Skin epidermis (tissue), 12 donors: ENCODE measurements at regions not wholly inside any gene's neighbourhood (a gene's known extent, or its start where the extent isn't known, plus 50 kb on each side); places are given as distances from the start of the nearest gene placed in this dataset.

Source experiments
- H3K27ac ChIP-seq, 21 experiments: fragments of 200-600 bp; sonication (generic) in 11 of 21; one replicate each; pipeline ENCODE4 v1.5.0; 2020; ENCODE audit warnings: mild to moderate bottlenecking in 3 of 21, inconsistent platforms in 2 of 21, moderate library complexity in 2 of 21
- H3K4me3 ChIP-seq, 7 experiments: fragments of 200-600 bp; sonication (generic) in 2 of 7; one replicate each; pipeline ENCODE4 v1.5.0; 2020; ENCODE audit warnings: inconsistent platforms in 2 of 7, mild to moderate bottlenecking in 2 of 7, moderate library complexity in 1 of 7

DNA sequence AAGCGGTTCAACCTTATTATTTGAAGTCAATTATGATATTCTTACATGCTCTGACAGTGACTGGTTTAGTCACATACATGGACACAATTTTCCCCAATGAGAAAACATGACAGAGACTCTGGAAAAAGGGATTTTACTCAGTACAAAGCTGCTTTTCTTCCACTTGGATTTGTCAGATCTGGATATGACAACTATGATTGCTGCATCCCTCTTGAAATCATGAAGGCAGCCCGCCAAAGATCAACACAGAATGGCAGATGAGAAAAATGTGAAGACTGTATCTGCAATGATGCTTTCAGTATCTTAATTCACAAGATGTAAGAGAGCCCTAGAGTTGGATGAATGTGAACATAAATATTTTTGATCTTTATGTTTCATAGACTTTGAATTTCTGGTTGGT is 439.6 kb downstream of the CDH8 start:
- Histone ChIP-seq H3K4me3 (no peak overlapping the region), H3K27ac (no peak overlapping the region)

DNA sequence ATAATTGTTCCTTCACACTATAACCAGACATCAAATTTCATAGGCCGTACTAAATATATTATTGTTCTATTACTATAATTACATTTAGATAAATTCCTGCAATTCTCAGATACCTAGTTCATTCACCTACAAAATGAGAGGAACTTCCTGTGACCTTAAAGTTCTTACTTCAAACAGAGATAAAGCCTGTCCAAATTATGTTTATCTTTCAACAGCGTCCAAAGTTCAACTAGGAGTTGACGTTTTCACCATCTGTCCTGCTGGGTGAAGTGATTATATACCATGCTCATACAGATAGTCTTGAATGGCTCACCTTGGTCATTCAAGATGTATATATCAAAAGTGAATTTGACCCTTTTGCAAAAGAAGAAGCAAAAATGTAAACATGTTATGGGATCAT is 440.6 kb downstream of the CDH8 start:
- no peak overlapping the region for H3K27ac ChIP-seq
- no peak overlapping the region for H3K4me3 ChIP-seq

DNA sequence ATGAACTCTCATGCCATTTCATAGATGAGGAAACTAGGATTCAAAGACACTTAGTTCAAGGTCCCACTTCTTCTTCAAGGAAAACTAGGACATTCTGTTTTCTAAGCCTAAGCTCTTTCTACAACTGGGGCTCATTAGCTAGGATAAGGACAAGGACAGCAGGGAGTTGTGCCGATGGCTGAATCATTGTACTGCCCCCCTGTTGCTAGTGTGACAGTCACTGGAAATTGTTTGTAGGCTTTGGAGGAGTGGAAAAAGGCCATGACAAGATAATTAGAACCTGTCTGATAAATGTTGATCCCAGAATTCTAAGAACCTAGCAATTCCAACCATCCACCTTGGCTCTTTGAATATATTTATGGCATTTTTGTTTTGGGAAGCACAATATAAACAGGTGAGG is 445.7 kb downstream of the CDH8 start:
- Histone ChIP-seq H3K27ac (no peak overlapping the region), H3K4me3 (no peak overlapping the region)

DNA sequence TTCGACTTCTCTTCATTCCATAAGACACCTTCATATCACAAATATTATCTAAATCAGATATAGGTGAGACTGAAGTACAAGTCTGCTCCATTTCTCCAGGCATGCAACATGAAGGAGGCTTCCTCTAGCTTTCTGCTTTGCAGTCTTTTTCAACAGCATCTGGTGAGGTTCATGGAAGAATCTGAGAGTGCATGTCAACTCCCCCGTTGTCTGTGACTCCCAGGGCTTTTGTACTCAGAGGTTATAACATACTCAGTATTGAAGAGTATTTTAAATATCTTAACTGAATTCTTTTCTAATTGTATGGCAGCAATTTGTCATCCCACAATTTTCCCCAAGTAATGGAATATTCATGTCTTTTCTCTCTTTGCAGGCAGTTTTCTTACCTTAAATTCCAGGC is 448.7 kb downstream of the CDH8 start:
- no peak overlapping the region for H3K27ac ChIP-seq

DNA sequence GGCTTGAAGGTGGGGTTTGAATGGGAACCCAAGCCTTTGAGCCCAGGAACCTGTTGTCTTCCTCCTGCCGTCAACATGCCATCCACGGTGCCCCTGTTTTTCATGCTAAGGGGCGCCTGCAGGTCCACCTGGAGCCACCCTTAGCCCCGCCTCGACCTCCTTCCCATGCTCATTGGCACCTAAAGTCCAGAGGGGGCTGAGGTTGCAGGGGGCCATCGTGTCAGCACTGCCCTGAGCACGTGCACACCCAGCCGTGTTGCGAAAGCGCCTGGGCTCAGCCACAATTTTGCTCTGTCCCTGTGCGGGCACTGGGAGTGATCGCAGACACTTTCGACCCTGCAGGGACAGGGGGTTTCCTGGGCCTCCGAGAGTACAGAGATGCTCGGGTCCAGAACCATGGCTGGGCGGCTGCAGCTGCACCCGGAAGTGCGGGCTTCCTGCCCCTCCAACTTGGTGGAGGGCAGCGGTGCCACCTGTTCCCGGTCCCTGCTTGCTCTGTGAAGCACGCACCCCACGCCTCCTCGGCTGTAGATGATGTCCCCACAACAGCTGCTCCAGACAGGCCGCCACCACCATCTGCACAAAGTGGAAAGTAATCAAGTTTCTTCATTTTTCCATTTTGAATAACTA is 454.7 kb downstream of the CDH8 start:
- no peak overlapping the region for H3K27ac ChIP-seq
- no peak overlapping the region for H3K4me3 ChIP-seq

More for the DNA sequence above, 448.7 kb downstream of the CDH8 start:
- H3K4me3 ChIP-seq, result no peak overlapping the region

DNA sequence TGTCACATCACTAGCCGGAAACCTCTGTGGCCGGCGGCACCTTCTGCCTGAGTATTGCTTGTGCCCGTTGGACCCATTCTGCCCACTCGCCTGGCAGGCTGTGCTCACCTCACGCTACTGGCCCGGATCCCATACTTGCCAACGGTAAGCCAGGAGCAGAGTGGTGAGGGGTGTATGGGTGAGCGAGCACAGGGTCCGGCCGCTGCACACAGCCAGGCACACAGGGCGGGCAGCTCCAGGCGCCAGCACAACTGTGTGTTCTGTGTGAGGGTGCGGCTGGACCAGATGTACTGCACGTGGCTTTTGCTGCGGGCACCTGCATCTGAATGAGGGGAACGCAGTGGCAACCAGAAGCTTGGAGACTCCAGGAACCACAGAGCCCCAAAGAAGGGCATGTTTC is 455.7 kb downstream of the CDH8 start:
- H3K4me3 ChIP-seq, result no peak overlapping the region
- no peak overlapping the region for H3K27ac ChIP-seq

DNA sequence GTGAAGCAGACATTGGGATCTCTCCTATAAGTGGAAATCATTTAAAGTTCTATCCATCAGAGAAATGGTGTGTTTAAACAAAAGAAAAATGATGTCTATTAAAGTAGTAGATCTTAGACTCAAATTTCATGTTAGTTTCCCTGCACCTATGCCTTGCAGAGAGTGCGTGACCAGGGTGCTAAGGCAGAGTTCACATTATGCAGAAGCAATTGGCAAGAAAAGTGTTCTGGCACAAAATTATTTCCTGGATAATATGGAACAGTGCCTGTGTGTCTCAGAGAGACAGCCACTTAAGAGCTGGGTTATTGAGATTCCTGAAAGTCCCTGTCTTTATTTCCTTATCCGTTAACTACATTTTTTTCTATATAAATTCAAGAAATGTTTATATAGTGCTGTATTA is 457.0 kb downstream of the CDH8 start:
- Histone ChIP-seq H3K4me3 (no peak overlapping the region), H3K27ac (no peak overlapping the region)

DNA sequence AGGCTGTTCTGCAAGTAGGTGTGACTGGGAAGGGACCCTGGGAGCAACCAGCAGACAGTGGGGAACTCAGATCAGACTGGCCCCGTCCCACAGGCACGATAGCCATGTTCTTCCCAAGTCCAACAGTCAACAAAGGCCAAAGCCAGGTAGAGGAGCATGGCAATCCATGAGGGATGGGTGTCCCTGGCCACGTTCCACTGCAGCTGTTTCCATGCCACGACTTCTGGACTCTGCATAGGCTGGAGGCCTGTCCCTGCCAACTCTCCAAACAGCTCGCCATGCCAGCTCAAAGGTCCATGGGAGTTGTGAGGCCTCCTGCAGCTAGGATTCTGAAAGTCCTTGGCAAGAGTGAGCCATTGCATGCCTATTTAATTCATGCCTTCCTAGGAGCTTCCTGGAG is 459.8 kb downstream of the CDH8 start:
- no peak overlapping the region for H3K27ac ChIP-seq
- H3K4me3 ChIP-seq, result no peak overlapping the region

DNA sequence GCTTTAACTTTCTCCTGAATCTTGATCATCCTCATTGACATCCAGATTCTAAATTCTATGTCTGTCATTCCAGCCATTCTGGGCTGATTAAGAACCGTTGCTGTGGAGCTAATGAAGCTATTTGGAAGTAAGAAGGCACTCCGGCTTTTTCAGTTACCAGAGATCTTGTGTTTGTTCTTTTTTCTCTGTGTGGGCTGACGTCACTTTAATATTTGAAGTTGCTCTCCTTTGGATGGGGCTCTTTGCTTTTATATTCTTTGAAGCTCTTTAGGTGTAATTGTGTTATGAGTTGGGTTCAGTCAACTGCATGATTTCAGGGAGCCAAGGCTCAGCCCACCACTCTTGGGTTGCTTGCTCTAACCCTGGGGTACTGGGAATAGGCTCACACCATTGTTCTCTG is 460.6 kb downstream of the CDH8 start:
- H3K27ac ChIP-seq, result no peak overlapping the region

DNA sequence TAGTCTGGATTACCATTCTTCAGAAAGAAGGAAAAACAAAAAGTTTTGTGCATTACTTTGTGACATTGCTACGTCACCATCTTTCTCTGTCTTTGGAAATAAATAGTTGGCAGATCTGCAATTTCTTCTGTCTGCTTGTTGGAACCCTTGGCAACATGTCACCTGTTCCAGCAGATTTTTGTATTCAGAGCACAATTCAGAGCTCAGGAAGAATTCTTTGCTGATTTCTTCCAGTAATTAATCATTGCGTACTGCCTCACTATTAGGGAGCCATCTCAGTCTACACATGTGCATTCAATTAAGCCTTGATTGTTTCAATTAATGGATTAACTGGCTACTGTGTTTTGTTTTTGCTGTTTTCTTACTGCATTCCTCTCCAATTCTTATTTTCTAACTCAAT is 467.2 kb downstream of the CDH8 start:
- H3K27ac ChIP-seq, result no peak overlapping the region
- H3K4me3 ChIP-seq, result no peak overlapping the region

More for the DNA sequence above, 460.6 kb downstream of the CDH8 start:
- no peak overlapping the region for H3K4me3 ChIP-seq

DNA sequence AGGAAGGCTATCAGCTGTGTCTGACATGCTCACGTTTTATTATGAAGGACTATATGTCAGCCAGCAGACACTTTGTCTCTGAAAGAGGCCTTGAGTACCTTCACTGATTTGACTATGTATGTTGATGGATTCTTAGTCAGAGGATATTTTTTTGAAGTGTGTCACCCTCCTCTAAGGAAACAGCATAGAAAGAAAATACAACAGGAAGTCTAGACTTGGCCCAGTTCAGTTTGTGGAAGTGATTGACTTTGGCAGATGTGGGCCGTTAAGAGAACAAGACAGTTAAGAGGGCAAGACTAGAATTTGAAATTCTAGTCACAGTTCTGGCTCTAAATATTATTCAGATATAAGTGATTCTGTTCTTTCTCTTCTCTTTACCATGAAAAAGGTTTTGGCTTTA is 471.5 kb downstream of the CDH8 start:
- Histone ChIP-seq H3K27ac (no peak overlapping the region), H3K4me3 (no peak overlapping the region)

DNA sequence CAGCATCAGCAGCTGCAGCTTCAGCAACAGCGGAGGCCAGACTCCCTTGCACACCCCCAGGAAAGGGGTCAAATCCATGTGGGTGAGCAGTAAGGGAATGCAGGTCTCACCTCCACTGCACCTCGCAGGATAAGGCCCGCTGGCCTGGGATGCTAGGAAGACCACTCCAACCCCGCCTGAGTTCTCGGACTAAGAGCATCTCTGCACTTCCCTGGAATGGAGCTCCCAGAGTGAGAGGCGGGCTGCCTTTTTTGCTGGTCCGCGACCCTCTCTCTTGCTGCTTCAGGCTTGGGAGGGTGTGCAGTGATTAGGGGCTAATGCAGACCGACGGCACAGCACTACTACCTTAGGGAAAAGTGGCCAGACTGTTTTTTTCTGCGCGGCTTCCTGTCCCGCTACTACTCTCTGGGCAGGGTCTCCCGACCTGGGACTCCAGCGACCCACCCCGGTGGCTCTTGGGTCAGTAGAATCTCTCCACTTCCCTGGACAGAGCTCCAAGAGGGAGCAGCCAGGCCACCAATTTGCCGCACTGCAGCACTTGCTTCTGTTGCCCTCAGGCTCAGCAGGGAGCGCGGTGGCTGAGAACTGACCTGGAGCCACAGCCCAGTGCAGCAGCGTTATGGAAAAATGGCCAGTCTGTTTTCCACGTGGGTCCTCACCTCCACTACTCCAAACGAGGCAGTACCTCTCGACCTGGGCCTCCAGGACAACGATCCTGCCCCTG is 480.4 kb downstream of the CDH8 start:
- H3K27ac ChIP-seq, result no peak overlapping the region
- H3K4me3 ChIP-seq, result no peak overlapping the region

DNA sequence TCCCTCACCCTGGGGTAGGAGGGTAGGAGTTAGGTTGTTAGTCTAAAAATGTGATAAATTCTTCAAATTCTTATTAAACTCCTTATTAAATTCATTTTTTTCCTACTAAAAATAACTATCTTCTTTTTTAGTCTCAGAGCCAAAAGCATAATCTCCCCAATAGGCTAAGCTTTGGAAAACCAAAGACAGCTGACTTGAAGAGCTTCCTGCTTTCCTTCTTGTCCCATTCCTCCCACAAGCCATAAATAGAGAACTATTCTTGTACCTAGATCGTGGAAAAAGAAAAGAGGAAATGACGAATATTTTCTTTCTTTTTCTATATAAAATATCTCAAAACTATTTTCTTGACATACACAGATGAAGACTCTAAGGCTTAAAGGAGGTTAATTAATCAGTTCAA is 486.9 kb downstream of the CDH8 start:
- Histone ChIP-seq H3K4me3 (no peak overlapping the region), H3K27ac (no peak overlapping the region)

DNA sequence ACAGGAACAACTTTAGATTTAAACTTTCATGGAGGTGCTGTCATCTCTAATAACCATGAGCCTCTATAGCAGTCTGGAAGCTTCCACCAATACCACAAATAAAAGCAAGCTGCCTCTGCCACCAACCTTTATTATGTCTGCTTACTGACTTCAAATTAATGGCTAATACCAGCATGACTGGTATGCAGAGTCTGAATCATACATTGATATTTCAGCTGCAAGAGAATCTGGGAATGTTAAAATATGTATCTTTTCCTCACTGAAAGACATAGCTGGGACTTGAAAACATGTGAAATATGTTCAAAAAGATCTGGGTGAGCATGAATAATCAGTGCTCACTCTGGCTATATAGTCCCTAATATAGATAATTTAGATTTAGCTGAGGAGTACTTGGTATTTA is 488.6 kb downstream of the CDH8 start:
- Histone ChIP-seq H3K27ac (no peak overlapping the region), H3K4me3 (no peak overlapping the region)

DNA sequence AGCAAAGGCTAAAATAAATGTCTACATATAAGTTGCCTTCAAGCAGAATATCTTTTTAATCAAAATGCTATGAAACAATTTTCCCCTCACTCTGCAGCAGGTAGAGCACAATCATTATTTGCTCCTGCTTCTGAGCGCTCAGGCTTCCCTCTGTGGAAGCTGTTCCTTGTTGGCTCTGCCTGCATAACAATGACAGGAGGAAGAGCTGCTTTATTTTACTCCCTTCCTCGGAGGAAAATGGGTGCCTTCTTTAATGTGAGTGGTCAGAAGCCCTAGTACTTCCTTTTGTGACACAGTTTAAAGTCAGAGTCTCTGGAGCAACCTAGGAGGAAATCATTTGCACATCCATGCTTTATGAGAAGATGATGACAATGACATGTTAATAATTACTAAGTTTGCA is 492.1 kb downstream of the CDH8 start:
- no peak overlapping the region for H3K4me3 ChIP-seq
- no peak overlapping the region for H3K27ac ChIP-seq

DNA sequence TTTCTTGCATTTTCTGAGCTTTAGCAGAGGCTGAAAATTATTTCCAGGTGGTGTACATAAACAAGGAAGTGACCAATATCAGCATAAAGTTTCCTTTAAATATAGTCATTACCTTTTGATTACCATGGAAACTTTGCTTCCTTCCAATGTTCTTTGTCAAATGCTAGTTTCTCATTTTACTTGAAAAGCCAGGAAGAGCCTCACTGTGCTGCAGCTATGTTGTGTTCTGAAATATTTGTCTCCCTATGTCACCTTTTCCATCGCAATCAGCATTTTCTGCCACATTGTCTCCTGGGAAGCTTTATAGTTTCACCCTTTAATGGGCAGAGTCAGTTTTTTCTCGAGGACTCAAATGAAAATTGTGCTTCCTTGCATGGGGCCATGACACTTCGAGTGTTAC is 496.0 kb downstream of the CDH8 start:
- Histone ChIP-seq H3K27ac (no peak overlapping the region), H3K4me3 (no peak overlapping the region)

DNA sequence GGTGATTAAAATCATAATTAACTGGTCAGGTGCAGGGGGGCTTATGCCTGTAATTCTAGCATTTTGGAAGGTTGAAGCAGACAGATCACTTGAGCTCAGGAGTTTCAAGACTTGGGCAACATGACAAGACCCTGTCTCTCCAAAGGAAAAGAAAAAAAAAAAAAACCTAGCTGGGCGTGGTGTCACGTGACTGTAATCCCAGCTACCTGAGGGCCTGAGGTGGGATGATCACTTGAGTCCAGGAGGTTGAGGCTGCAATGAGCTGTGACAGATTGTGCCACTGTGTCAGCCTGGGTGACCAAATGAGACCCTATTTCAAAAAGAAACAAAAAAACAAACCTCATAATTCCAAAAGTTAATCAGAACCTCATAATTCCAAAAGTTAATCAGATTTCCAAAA is 505.5 kb downstream of the CDH8 start:
- no peak overlapping the region for H3K27ac ChIP-seq

DNA sequence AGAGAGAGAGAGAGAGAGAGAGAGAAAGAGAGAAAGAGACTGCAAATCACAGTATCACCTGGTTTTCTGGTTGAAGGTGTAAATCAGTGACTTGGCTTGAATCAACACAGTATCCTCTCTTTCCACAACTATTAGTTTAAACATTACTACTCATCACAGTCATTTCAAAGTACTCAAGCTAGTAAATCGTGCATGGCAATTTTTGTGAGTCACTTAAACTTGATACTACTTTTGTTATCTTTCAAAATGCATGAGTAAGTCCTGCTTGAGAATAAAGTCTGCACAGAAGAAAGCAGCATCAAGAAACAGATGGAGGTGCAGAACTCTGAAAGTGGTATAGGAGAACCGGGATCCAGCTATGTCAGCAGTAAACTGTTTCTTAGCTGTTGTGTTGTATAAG is 535.4 kb downstream of the CDH8 start:
- H3K4me3 ChIP-seq, result no peak overlapping the region
- H3K27ac ChIP-seq, result no peak overlapping the region

More for the DNA sequence above, 505.5 kb downstream of the CDH8 start:
- no peak overlapping the region for H3K4me3 ChIP-seq

DNA sequence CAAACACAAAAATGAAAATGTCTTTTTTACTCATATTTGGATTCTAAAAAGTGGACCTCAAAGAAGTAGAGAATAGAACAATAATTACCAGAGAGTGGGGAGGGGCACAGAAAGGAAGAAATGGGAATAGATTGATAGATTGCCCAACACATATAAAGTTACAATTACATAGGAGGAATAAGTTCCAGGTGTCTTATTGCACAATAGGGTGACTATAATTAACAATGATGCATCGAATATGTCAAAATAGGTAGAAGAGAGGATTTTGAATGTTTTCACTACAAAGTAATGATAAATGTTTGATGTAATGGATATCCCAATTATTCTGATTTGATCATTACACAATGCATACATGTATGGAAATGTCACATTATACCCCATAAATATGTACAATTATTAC is 556.0 kb downstream of the CDH8 start:
- Histone ChIP-seq H3K4me3 (no peak overlapping the region), H3K27ac (no peak overlapping the region)

DNA sequence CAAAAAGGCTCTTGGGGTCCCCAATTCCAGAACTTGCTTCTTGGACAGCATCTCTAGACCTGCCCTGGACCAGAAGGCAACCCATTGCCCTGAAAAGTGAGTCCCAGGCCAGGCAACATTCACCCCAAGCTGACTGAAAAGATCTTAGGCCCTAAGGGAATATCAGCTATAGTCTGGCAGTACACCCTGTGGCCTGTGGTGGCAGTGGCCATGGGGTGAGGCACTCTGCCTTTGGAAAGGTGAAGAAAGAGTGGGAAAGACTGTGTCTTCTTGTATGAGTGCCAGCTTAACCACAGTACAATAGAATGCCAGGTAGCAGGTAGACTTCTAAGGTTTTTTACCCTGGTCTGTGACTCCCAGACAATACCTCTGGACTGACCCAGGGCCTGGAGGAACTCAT is 564.5 kb downstream of the CDH8 start:
- no peak overlapping the region for H3K4me3 ChIP-seq
- H3K27ac ChIP-seq, result no peak overlapping the region

DNA sequence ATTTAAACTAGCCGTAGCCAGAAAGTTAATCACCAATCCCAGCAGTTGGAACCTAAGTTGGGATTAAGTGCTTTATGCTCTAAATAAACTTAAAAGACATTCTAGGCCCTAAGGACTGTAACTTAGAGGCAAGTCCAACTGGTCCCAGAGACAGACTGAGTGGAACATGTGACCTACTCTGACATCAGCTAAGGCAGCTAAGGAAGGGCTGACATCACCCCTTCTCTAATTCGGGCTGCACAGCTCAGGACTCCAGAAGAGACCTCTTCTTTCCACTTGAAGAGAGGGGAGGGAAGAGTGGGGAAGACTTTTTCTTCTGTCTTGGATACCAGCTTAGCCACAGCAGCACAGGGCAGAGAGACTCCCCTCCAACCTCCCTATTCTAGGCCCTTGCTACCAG is 565.2 kb downstream of the CDH8 start:
- no peak overlapping the region for H3K27ac ChIP-seq
- no peak overlapping the region for H3K4me3 ChIP-seq

DNA sequence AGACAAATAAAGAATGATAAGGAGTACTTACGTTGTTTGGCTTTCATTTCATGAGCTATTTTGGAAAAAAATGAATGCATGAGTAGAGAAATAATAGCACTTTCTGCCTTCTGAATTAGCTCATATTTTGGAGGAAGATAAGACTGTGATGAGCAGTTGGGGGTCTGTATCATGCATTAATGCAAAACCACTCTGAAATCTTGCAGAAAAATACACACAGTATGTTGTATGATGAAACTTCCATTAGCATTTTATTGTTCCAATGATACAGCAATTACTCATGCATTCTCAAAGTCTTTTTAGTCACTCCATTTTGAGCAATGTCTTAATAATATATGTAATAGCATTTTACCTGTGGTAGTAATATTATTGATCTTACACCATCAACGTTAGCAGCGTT is 571.0 kb downstream of the CDH8 start:
- Histone ChIP-seq H3K27ac (no peak overlapping the region), H3K4me3 (no peak overlapping the region)
